Motor neuron (in vitro differentiated cells): ENCODE measurements at regions not wholly inside any gene's neighbourhood (a gene's known extent, or its start where the extent isn't known, plus 50 kb on each side); places are given as distances from the start of the nearest gene placed in this dataset.

Experiments used
- ATAC-seq, 8 experiments: fragments of 200-7000 bp; cut with Tn5 transposase; replicated peaks in 6 of 8; 2 replicates each; pipeline ENCODE4 v1.8.0; 2021; ENCODE audit warnings: mild to moderate bottlenecking in 8 of 8, moderate library complexity in 8 of 8
- H3K27ac ChIP-seq, 2 donors: fragments of 250-450 bp; sonication (Bioruptor Pico); 2 replicates each; pipeline ENCODE4 v1.9.0; 2021; ENCODE audit warnings: antibody characterized with exemption in 2 of 2, mild to moderate bottlenecking in 2 of 2, moderate library complexity in 1 of 2
- H3K4me1 ChIP-seq, 2 donors: fragments of 250-450 bp; sonication (Bioruptor Pico); replicated peaks in 1 of 2; 2 replicates each; pipeline ENCODE4 v1.6.1; 2021; ENCODE audit warnings: antibody characterized with exemption in 2 of 2, mild to moderate bottlenecking in 2 of 2, moderate library complexity in 1 of 2
- H3K4me3 ChIP-seq, 5 donors: fragments of 250-450 bp; sonication (Bioruptor Pico); 2 replicates each; pipeline ENCODE4 v1.9.0; 2021; ENCODE audit warnings: antibody characterized with exemption in 5 of 5, mild to moderate bottlenecking in 5 of 5, moderate library complexity in 4 of 5
- WGBS, 10 experiments: fragments of 450-650 bp; shearing (Covaris generic); methylation state at CpG; one replicate each; pipeline ENCODE4 v1.0.0; 2022; 5-methylcytosine and 5-hydroxymethylcytosine counted together
- in situ Hi-C, 9 experiments: fragments of 400-800 bp; cut with MboI; loops; one replicate each; pipeline ENCODE4 v1.15.0; 2021; ENCODE audit warnings: low sequenced_read_pairs in 9 of 9, low pct_unique_long_range_greater_than_20kb in 2 of 9; ENCODE audit not compliant: unreplicated experiment in 9 of 9

DNA sequence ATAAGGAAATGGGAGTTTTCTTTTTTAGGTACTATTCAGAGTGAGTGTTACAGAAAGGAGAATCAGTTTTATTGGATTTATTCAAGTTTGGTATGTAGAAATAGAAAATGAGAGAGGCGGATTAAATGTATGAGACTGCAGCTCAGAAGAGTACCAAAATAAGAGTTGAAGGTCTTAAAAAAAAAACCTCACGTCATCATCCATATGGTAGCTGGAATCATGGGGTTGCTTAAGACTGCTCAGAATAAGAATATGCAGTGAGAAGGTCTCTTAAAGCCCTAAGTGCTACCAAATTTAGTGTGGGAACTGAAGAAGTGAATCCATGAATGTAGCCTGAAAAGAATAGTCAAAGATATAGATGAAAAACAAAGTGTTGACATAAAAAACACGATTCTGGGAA lies 825.5 kb upstream of the SEL1L start:
- in situ Hi-C loops, result no loop called here
- WGBS, 10 experiments, result 4 to 92% (median 49%) methylated on average over 1 to 3 of the region's 3 CpGs
- no peak for ATAC-seq
- Histone ChIP-seq H3K4me3 (no peak overlapping the region), H3K4me1 (no peaks in the 10 kb centered on the region), H3K27ac (no peak overlapping the region)

DNA sequence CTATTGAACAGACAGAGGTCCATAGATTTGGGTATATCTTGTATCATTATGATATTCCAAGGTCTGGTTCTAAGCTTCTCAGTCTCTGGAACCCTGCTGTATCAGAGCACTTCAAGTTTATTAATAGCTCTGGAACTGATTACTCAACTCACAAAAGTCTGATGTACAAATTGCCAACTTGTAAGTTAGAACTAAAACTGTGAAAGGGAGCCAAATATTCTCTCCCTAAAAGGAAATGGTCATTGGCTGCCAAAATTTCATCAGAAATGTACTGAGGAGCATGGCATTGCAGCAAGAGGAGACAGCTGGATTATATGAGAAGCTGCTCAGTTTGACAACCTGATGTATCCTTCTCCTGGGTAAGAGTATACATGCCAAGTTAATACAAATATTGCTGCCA lies 828.8 kb upstream of the SEL1L start:
- no peak overlapping the region for H3K27ac ChIP-seq
- H3K4me1 ChIP-seq, result no peaks in the 10 kb centered on the region
- in situ Hi-C loops, result no loop called here

DNA sequence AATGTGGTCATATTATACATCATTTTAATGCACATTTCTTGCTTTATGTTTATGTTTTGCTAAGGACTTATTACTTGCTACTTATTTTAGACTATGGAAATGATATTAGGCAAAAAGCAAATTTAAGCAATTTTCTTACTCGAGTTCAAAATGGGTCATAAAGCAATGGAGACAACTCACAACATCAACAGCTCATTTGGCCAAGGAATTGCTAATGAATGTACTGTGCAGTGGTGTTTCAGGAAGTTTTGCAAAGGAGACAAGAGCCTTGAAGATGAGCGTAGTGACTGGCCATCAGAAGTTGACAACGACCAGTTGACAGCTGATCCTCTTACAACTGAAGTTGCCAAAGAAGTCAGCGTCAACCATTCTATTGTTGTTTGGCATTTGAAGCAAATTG lies 831.8 kb upstream of the SEL1L start:
- in situ Hi-C loops, result no loop called here
- ATAC-seq, result no peak
- H3K27ac ChIP-seq, result no peak overlapping the region
- no peaks in the 10 kb centered on the region for H3K4me1 ChIP-seq
- WGBS, 10 experiments, result 0 to 100% (median 77%) methylated on average over 1 to 4 of the region's 4 CpGs; no CpG with 5 or more reads in 1 of the 10 experiments
- H3K4me3 ChIP-seq, result no peak overlapping the region

More for the DNA sequence above, 828.8 kb upstream of the SEL1L start:
- no peak overlapping the region for H3K4me3 ChIP-seq
- no peak for ATAC-seq

DNA sequence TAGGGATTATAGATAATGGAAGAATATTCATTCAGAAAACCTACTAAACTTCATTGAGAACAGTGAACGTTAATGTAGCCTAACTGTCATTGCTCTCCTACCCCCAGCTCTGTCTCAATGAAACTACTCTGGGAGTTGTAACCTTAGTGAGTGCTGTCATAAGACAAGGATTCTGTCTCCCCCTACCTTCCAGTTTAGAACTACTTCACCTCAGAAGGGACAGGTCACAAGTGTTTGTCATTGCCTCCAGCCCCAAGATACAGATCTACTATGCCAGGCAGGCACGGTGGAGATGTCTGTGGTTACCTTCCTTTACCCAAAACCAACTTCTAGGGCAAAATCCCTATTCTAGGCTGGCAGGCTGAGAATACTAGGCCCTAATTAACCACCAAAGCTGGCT lies 833.1 kb upstream of the SEL1L start:
- Histone ChIP-seq H3K4me1 (no peaks in the 10 kb centered on the region), H3K4me3 (no peak overlapping the region), H3K27ac (no peak overlapping the region)
- WGBS, 10 experiments, result 0 to 100% (median 76%) methylated on average over 1 to 2 of the region's 2 CpGs; no CpG with 5 or more reads in 4 of the 10 experiments
- no peak for ATAC-seq
- in situ Hi-C loops, result no loop called here

DNA sequence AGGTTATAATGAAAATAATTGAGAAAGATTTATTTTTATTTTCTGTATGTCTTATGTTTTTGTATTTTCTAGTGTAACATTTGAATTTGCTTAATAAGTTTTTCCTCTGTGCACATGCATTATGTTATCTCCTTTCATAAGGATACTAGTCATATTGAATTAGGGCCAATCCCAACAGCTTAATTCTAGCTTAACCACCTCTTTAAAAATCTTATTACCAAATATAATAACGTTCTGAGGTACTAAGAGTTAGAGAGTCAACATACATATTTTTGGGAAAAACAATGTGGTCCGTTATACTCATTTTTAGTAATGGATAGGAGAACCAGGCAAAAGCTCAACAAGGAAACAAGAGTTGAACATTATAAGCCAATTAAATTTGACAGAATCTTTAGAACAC lies 845.6 kb upstream of the SEL1L start:
- no peaks in the 10 kb centered on the region for H3K4me1 ChIP-seq
- no peak overlapping the region for H3K4me3 ChIP-seq
- ATAC-seq, result no peak
- in situ Hi-C loops, result no loop called here
- no peak overlapping the region for H3K27ac ChIP-seq
- WGBS, 10 experiments, result 11 to 100% (median 64%) methylated on average over 1 to 2 of the region's 2 CpGs; no CpG with 5 or more reads in 1 of the 10 experiments

DNA sequence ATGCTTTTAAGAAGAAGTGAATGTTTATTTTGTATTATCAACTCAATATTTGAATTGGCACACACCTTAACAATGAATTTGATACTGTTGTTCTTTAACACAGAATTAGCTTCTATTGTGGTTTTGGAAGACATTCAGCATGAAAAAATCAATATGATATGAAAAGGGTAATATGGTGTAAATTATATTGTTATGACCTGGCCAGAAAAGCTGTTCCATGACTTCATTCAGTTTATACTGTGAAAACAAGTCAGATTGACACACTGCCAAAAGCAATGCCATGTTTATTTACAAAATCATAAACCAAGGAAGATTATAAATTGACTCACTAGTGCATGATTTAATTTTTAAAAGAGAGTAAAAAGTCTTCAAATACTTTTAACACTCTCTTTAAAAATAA lies 851.4 kb upstream of the SEL1L start:
- H3K4me1 ChIP-seq, result no peaks in the 10 kb centered on the region
- no peak for ATAC-seq
- no peak overlapping the region for H3K4me3 ChIP-seq
- in situ Hi-C loops, result no loop called here
- no peak overlapping the region for H3K27ac ChIP-seq

DNA sequence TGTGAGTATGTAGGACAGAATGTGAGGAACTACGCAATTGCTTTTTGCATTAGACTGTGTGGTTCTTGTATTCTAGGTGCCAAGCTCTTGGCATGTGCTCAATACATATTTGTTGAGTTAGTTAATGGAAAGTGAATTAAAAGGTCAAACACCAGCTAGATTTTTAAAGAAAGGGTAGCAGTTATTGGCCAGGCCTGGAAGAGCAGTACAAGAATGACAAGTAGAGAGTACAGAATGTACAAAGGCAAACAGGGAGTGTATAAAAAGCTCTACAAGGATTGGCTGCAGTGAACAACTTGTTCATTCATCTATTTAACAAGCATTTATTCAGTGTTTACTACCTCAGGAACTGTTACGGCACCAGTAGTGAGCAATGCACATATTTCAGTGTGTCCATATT lies 854.0 kb upstream of the SEL1L start:
- in situ Hi-C loops, result no loop called here
- H3K4me3 ChIP-seq, result no peak overlapping the region
- peak in 1 of 8 experiments; percentile 16 for ATAC-seq
- WGBS, 10 experiments, result 0 to 100% (median 91%) methylated on average over 1 to 2 of the region's 2 CpGs; no CpG with 5 or more reads in 2 of the 10 experiments
- H3K27ac ChIP-seq, result no peak overlapping the region
- no peaks in the 10 kb centered on the region for H3K4me1 ChIP-seq

DNA sequence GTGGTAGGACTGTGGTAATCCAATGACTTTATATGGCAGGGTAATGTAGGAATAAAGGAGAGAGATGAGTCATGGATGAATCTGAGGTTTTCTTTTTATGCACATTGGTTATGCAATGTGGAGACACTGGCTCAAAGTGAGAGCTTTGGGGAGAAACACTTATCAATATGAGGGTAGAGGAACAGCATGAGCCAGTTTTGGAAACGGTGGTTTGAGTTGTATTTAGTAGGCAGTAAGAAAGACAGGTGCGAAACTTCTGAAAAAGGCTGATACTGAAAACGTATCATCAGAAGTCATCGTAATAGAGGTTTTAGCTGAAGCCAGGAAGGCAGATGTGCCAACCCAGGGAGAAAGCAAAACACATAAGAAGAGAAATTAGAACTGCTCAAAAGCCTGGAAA lies 854.8 kb upstream of the SEL1L start:
- 13 to 100% (median 52%) methylated on average over 2 to 4 of the region's 4 CpGs for WGBS, 10 experiments
- in situ Hi-C loops, result no loop called here
- Histone ChIP-seq H3K4me3 (no peak overlapping the region), H3K27ac (no peak overlapping the region), H3K4me1 (no peaks in the 10 kb centered on the region)
- peak in 1 of 8 experiments; percentile 39 for ATAC-seq

DNA sequence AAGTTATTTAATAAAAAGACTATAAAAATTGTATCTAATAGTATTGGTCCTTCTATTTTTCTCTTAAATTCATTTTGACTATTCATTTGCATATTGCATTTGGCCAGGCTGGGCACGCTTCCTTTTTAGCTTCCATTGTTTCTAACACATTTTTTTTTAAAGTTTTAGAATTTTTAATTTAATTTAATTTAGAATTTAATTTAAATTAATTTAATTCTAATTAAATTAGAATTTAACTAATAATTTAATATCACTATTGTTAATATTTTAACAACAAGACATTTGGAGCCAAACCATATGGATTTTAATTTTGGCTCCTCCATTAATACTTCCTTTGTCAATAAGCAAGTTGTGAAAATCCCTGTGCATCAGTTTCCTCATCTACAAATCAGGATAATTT lies 856.9 kb upstream of the SEL1L start:
- Histone ChIP-seq H3K4me3 (no peak overlapping the region), H3K27ac (no peak overlapping the region), H3K4me1 (no peaks in the 10 kb centered on the region)
- ATAC-seq, result no peak
- WGBS, 10 experiments, result 0 to 100% (median 76%) methylated on average over 1 of the region's 1 CpG
- in situ Hi-C loops, result no loop called here

DNA sequence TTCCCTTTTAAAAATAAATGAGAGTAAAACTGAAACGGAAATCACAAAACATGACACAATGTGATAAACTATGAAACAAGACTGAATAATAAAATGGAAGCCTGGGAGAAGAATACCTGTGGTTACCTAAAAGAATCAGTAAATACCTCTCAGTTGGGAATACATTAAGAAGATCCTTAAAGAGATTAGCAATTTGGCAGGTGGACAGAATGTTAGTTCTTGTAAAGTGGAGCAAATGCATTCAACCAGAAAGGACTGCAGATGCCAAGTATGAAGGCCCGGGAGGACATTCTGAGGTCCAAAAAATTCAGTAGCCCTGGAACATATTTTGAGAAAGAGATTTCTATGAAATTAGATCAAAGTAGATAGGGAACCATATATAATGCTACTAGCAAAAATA lies 861.3 kb upstream of the SEL1L start:
- no peak for ATAC-seq
- H3K27ac ChIP-seq, result no peak overlapping the region
- in situ Hi-C loops, result no loop called here
- H3K4me3 ChIP-seq, result no peak overlapping the region
- H3K4me1 ChIP-seq, result peaks cover 0 to 3% of the 10 kb centered on the region in 2 donors
- WGBS, 10 experiments, result 0 to 100% (median 86%) methylated on average over 1 to 2 of the region's 2 CpGs; no CpG with 5 or more reads in 1 of the 10 experiments

DNA sequence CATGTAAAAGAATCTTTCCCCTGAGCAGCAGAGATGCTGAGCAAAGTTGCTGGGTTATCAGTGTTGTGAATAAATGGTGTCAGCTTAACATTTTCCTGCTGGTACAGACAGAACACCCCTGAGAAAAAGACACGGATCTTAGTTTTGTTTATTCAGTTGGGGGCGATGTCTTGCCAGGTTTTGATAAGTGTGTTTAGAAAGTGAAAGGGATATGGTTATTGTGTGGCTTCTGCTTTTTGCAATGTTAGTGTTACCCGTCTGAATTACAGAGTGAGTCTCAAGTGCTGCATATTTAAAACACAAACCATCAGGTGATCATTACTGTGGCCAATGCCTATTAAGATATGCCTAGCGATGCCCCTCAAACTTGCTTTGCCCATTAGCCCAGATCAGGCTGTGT lies 864.6 kb upstream of the SEL1L start:
- peaks cover 0 to 3% of the 10 kb centered on the region in 2 donors for H3K4me1 ChIP-seq
- WGBS, 10 experiments, result 0 to 82% (median 50%) methylated on average over 1 to 4 of the region's 4 CpGs; no CpG with 5 or more reads in 1 of the 10 experiments
- H3K4me3 ChIP-seq, result no peak overlapping the region
- H3K27ac ChIP-seq, result no peak overlapping the region
- ATAC-seq, result peak in 1 of 8 experiments; percentile 42
- in situ Hi-C loops, result no loop called here

DNA sequence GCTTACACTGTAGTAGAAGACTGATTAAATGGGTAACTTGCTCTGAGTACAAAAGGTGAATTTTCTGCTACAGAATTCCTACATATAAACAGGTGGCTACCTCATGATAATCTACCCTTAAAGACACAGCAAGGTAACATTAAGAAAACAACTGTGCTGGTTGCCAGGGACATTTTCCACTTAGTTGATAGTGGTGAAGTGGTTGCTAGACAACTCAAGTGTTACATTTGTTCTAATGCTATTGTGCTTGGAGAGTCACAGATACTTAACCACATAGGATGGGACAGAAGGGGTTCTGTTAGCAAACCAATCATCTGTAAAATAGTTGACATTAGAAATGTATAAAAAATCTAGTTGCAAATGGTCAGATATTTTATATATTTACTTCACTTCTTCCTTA lies 870.3 kb upstream of the SEL1L start:
- peak in 1 of 8 experiments; percentile 52 for ATAC-seq
- in situ Hi-C loops, result no loop called here
- Histone ChIP-seq H3K27ac (no peak overlapping the region), H3K4me3 (no peak overlapping the region), H3K4me1 (no peaks in the 10 kb centered on the region)

DNA sequence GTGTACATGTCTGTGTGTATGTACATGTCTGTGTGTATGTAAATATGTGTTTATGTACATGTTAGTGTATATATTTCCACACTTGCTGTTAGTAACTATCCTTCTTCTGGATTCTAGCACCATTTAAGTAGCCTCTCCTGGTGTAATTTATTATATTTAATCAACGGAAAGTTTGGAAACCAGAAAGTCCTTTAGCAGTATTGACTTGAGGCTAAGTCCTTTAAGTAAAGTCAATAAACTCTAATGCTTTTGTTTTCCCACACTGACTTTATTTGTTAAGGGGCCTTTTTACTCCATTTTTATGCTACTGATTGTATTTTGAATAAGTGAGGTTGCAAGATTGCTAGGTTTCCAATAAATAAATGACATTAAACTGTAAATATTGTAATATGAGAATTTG lies 876.4 kb upstream of the SEL1L start:
- 0 to 100% (median 80%) methylated on average over 1 of the region's 1 CpG; no CpG with 5 or more reads in 3 of the 10 experiments for WGBS, 10 experiments
- Histone ChIP-seq H3K27ac (no peak overlapping the region), H3K4me3 (no peak overlapping the region), H3K4me1 (peaks cover 0 to 4% of the 10 kb centered on the region in 2 donors)
- in situ Hi-C loops, result no loop called here
- ATAC-seq, result no peak

DNA sequence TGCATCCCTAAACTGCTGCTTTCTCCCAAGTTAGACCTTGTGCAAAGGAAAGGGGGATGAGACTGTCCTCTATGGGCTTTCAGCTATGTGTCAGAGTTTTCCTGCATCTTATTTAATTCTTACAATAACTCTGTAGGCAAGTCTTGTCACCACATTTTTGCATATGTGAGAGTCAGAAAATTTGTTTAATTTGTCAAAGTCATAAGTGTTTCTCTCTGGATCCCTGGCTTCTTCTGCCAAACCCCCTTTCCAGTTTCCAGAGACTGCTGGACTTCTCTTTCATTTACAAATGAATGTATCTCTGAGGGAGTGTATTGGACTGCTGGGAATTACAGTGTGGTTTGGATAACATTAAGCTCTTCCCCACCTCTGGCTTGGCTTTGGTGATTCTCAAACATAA lies 877.6 kb upstream of the SEL1L start:
- Histone ChIP-seq H3K4me1 (peaks cover 0 to 4% of the 10 kb centered on the region in 2 donors), H3K27ac (no peak overlapping the region), H3K4me3 (no peak overlapping the region)
- ATAC-seq, result peak in 3 of 8 experiments; percentile 68 to 76 (median 75)
- in situ Hi-C loops, result no loop called here

DNA sequence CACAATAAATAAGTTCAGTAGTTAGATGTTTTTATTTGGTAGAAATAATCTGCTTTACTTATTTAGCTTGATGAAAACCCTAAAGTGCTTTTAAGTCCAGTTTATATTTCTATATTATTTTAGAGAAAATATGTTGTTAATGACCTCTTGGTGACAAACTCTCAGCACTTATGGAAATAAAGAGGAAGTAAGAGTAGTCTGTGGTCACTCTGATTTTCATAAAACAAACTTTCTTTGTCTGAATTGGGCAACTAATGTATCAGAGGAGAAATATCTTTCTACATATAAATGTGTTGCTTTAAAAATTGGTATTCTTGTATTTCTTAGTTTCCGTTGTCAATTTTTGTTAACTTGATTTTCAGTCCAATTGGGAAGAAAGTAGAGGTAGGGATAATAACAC lies 878.9 kb upstream of the SEL1L start:
- in situ Hi-C loops, result no loop called here
- ATAC-seq, result no peak
- Histone ChIP-seq H3K4me1 (peaks cover 0 to 4% of the 10 kb centered on the region in 2 donors), H3K27ac (no peak overlapping the region), H3K4me3 (no peak overlapping the region)
- 0 to 100% (median 87%) methylated on average over 1 of the region's 1 CpG for WGBS, 10 experiments
